Upper lobe of right lung (tissue), 1 donor: ENCODE measurements at regions not wholly inside any gene's neighbourhood (a gene's known extent, or its start where the extent isn't known, plus 50 kb on each side); places are given as distances from the start of the nearest gene placed in this dataset.

Experiments
- ATAC-seq: fragments of 200-7000 bp; cut with Tn5 transposase; one replicate; pipeline ENCODE4 v1.9.1; 2020; ENCODE audit warnings: mild to moderate bottlenecking, moderate library complexity
- DNase-seq: peaks from one replicate; pipeline ENCODE4 v3.0.0-alpha.2; 2020
- H3K27ac ChIP-seq: fragments of 200-600 bp; one replicate; pipeline ENCODE4 v1.8.0; 2022
- H3K27me3 ChIP-seq: fragments of 200-600 bp; one replicate; pipeline ENCODE4 v1.8.0; 2022; ENCODE audit warnings: mild to moderate bottlenecking
- H3K36me3 ChIP-seq: fragments of 200-600 bp; one replicate; pipeline ENCODE4 v1.8.0; 2022
- H3K4me1 ChIP-seq: fragments of 200-600 bp; one replicate; pipeline ENCODE4 v1.8.0; 2022
- H3K4me3 ChIP-seq: fragments of 200-600 bp; one replicate; pipeline ENCODE4 v1.8.0; 2022; ENCODE audit warnings: mild to moderate bottlenecking
- H3K9me3 ChIP-seq: fragments of 200-600 bp; one replicate; pipeline ENCODE4 v1.8.0; 2022
- intact Hi-C: fragments of 100-400 bp; cut with DNase I; formaldehyde crosslinking; loops from one replicate; pipeline ENCODE4 v1.11.0; 2022
- TF ChIP-seq, protein P1 (sequence below): fragments of 200-600 bp; IDR thresholded peaks from one replicate; pipeline ENCODE4 v1.8.0; 2022; ENCODE audit warnings: antibody characterized with exemption
- donor health status: DM: no; HTN: yes; CAD: no; lungs with severe emphysema.

GRCh38 chr6:115612796-115613479 lies 447.8 kb downstream of the FRK start:
- no peak overlapping the region for H3K27ac ChIP-seq
- TF ChIP-seq, protein P1, sequence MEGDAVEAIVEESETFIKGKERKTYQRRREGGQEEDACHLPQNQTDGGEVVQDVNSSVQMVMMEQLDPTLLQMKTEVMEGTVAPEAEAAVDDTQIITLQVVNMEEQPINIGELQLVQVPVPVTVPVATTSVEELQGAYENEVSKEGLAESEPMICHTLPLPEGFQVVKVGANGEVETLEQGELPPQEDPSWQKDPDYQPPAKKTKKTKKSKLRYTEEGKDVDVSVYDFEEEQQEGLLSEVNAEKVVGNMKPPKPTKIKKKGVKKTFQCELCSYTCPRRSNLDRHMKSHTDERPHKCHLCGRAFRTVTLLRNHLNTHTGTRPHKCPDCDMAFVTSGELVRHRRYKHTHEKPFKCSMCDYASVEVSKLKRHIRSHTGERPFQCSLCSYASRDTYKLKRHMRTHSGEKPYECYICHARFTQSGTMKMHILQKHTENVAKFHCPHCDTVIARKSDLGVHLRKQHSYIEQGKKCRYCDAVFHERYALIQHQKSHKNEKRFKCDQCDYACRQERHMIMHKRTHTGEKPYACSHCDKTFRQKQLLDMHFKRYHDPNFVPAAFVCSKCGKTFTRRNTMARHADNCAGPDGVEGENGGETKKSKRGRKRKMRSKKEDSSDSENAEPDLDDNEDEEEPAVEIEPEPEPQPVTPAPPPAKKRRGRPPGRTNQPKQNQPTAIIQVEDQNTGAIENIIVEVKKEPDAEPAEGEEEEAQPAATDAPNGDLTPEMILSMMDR = no peak
- H3K9me3 ChIP-seq = no peaks in the 10 kb centered on the region
- no peak for ATAC-seq
- no peak overlapping the region for H3K4me3 ChIP-seq
- H3K27me3 ChIP-seq = no peaks in the 10 kb centered on the region
- no peak for DNase-seq
- no peaks in the 10 kb centered on the region for H3K4me1 ChIP-seq
- intact Hi-C loops = no loop called here
- H3K36me3 ChIP-seq = no peaks in the 10 kb centered on the region

- Histone ChIP-seq H3K27me3 (no peaks in the 10 kb centered on the region), H3K4me1 (no peaks in the 10 kb centered on the region), H3K27ac (no peak overlapping the region), H3K9me3 (no peaks in the 10 kb centered on the region), H3K36me3 (no peaks in the 10 kb centered on the region), H3K4me3 (no peak overlapping the region)
- intact Hi-C loops = no loop called here
- TF ChIP-seq, protein P1 = no peak
- DNase-seq = no peak
- ATAC-seq = no peak
Measured at GRCh38 chr6:115612216-115612615, 448.5 kb downstream of the FRK start.

DNA sequence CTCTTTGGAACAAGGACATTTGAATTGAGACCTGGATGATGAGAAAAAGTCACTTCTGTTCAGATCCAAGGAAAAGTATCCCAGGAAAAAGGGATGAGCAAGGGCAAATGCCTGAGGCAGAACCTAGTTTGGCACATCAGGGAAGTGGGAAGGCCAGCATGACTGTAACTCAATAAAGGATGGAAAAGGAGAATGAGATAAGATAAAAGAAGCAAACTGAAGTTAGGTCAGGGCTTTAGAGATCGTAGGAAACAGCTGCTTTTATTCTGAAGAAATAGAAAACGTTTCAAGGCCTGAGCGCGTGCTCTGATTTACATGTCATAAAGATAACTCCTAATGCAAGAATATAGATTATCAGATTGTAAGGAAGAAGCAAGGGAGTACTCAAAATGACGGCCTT lies 450.0 kb downstream of the FRK start:
- Histone ChIP-seq H3K9me3 (no peaks in the 10 kb centered on the region), H3K27ac (no peak overlapping the region), H3K36me3 (no peaks in the 10 kb centered on the region), H3K4me1 (no peaks in the 10 kb centered on the region), H3K27me3 (no peaks in the 10 kb centered on the region), H3K4me3 (no peak overlapping the region)
- DNase-seq = no peak
- no peak for ATAC-seq
- intact Hi-C loops = no loop called here
- TF ChIP-seq, protein P1 = no peak

- Histone ChIP-seq H3K4me3 (no peak overlapping the region), H3K36me3 (no peaks in the 10 kb centered on the region), H3K9me3 (no peaks in the 10 kb centered on the region), H3K27me3 (no peaks in the 10 kb centered on the region), H3K4me1 (no peaks in the 10 kb centered on the region), H3K27ac (no peak overlapping the region)
- ATAC-seq (no peak), DNase-seq (no peak)
- TF ChIP-seq, protein P1 = no peak
- intact Hi-C loops = no loop called here
Measured at GRCh38 chr6:115609111-115609510, 451.6 kb downstream of the FRK start.

DNA sequence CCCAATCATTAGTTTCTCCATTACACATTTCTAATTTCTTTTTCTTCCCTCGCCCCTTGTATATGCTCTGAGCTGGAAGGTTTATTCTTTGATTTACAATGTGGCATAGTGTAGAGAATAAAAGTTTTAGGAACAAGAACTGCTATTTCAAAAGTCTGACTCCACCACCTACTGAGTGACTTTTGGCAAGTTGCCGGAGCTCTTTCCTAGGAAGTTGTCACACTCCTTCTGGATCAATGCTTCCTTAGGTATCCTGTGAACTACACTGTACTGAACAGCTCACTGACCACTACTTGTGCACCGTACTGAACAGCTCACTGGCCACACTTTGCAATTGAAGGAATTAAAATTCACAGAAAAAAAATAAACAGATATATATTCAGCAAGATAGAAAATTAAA lies 458.2 kb downstream of the FRK start:
- H3K9me3 ChIP-seq = no peaks in the 10 kb centered on the region
- no peaks in the 10 kb centered on the region for H3K36me3 ChIP-seq
- intact Hi-C loops = no loop called here
- H3K4me1 ChIP-seq = no peaks in the 10 kb centered on the region
- no peak overlapping the region for H3K27ac ChIP-seq
- no peak overlapping the region for H3K4me3 ChIP-seq
- DNase-seq (no peak), ATAC-seq (no peak)
- TF ChIP-seq, protein P1 = no peak
- no peaks in the 10 kb centered on the region for H3K27me3 ChIP-seq

GRCh38 chr6:115601509-115601908 lies 459.2 kb downstream of the FRK start:
- Histone ChIP-seq H3K27me3 (no peaks in the 10 kb centered on the region), H3K36me3 (no peaks in the 10 kb centered on the region), H3K27ac (no peak overlapping the region), H3K4me3 (no peak overlapping the region), H3K9me3 (no peaks in the 10 kb centered on the region), H3K4me1 (no peaks in the 10 kb centered on the region)
- no peak for ATAC-seq
- TF ChIP-seq, protein P1 = no peak
- intact Hi-C loops = no loop called here
- DNase-seq = no peak
